Gastroesophageal sphincter (tissue), 4 donors: ENCODE measurements at regions not wholly inside any gene's neighbourhood (a gene's known extent, or its start where the extent isn't known, plus 50 kb on each side); places are given as distances from the start of the nearest gene placed in this dataset.

Experiments used
- ATAC-seq: fragments of 150-250 bp; one replicate; pipeline ENCODE4 v1.9.1; 2016; ENCODE audit warnings: mild to moderate bottlenecking, moderate library complexity
- H3K27ac ChIP-seq, 4 donors: fragments of 200-600 bp; sonication (generic) in 3 of 4; 1 replicate in 3 of 4; 2 replicates in 1 of 4; pipeline ENCODE4 v1.5.1; 2016 to 2019
- H3K27me3 ChIP-seq: fragments of 200-600 bp; sonication (generic); one replicate; pipeline ENCODE4 v1.5.1; 2019
- H3K36me3 ChIP-seq, 2 donors: fragments of 200-600 bp; sonication (generic); one replicate each; pipeline ENCODE4 v1.5.1; 2019; ENCODE audit warnings: control low read depth in 1 of 2
- H3K4me1 ChIP-seq, 3 donors: fragments of 200-600 bp; sonication (generic); 1 replicate in 2 of 3; 2 replicates in 1 of 3; pipeline ENCODE4 v1.5.1; 2016 to 2019; ENCODE audit warnings: control low read depth in 2 of 3
- H3K4me3 ChIP-seq, 2 donors: fragments of 200-600 bp; sonication (generic); one replicate each; pipeline ENCODE4 v1.5.1; 2019; ENCODE audit warnings: mild to moderate bottlenecking in 1 of 2, moderate library complexity in 1 of 2
- H3K9me3 ChIP-seq, 3 donors: fragments of 200-600 bp; sonication (generic); one replicate each; pipeline ENCODE4 v1.5.1; 2017 to 2019; ENCODE audit warnings: control low read depth in 2 of 3
- EP300 ChIP-seq: sonication (generic); formaldehyde crosslinking; IDR thresholded peaks from one replicate; pipeline ENCODE4 v1.6.1; 2017; ENCODE audit warnings: antibody characterized with exemption, mild to moderate bottlenecking
- POLR2A ChIP-seq, 2 donors: fragments of 450-650 bp; IDR thresholded peaks; one replicate each; pipeline ENCODE4 v1.6.1; 2017; ENCODE audit warnings: antibody characterized with exemption in 2 of 2, mild to moderate bottlenecking in 2 of 2, moderate library complexity in 1 of 2
- POLR2AphosphoS5 ChIP-seq: sonication (generic); formaldehyde crosslinking; IDR thresholded peaks from one replicate; pipeline ENCODE4 v1.6.1; 2017; ENCODE audit warnings: antibody characterized with exemption
- WGBS, 2 donors: methylation state at CpG; one replicate each; pipeline ENCODE4 v1.1.5; 2018; ENCODE audit warnings: low coverage in 1 of 2; 5-methylcytosine and 5-hydroxymethylcytosine counted together
- TF ChIP-seq, protein P1 (sequence below), 4 experiments: fragments of 200-600 bp in 2 of 4; fragments of 450-650 bp in 2 of 4; sonication (generic) in 1 of 4; IDR thresholded peaks; one replicate each; pipeline ENCODE4 v1.5.1; 2017 to 2019; ENCODE audit warnings: antibody characterized with exemption in 4 of 4, mild to moderate bottlenecking in 2 of 4, moderate library complexity in 2 of 4

DNA sequence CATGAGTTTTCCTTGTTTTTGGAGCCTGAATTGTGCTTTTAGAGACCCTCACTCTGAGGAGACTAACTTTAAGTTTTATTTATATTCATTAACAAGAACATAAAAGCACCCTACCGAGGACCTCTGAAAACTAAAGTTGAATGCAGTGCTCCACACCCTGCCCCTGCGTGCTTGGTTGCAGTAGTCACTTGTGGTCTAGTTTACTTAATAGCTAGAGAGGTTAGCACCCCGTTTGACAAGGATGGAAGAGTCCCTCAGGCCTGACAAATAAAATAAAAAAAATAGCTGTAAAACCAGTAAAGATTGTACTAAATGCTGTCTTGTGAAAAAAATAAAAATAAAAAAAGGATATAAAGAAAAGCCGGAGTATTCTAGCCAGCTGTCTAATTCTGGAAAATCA lies 395.2 kb downstream of the MTX2 start:
- 66 to 72% methylated on average over 3 to 4 of the region's 4 CpGs for WGBS, 2 donors
- peaks cover 21% of the 10 kb centered on the region for H3K27me3 ChIP-seq
- H3K4me3 ChIP-seq: no peak overlapping the region
- no peaks in the 10 kb centered on the region for H3K4me1 ChIP-seq
- no peaks in the 10 kb centered on the region for H3K36me3 ChIP-seq
- H3K9me3 ChIP-seq: no peaks in the 10 kb centered on the region
- TF ChIP-seq, protein P1, sequence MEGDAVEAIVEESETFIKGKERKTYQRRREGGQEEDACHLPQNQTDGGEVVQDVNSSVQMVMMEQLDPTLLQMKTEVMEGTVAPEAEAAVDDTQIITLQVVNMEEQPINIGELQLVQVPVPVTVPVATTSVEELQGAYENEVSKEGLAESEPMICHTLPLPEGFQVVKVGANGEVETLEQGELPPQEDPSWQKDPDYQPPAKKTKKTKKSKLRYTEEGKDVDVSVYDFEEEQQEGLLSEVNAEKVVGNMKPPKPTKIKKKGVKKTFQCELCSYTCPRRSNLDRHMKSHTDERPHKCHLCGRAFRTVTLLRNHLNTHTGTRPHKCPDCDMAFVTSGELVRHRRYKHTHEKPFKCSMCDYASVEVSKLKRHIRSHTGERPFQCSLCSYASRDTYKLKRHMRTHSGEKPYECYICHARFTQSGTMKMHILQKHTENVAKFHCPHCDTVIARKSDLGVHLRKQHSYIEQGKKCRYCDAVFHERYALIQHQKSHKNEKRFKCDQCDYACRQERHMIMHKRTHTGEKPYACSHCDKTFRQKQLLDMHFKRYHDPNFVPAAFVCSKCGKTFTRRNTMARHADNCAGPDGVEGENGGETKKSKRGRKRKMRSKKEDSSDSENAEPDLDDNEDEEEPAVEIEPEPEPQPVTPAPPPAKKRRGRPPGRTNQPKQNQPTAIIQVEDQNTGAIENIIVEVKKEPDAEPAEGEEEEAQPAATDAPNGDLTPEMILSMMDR (IDR thresholded peaks at IDR 0.05): no peak
- TF ChIP-seq EP300: no peak
- no peak for TF ChIP-seq POLR2A (IDR thresholded peaks at IDR 0.05)
- no peak for TF ChIP-seq POLR2AphosphoS5
- no peak for ATAC-seq
- no peak overlapping the region for H3K27ac ChIP-seq

DNA sequence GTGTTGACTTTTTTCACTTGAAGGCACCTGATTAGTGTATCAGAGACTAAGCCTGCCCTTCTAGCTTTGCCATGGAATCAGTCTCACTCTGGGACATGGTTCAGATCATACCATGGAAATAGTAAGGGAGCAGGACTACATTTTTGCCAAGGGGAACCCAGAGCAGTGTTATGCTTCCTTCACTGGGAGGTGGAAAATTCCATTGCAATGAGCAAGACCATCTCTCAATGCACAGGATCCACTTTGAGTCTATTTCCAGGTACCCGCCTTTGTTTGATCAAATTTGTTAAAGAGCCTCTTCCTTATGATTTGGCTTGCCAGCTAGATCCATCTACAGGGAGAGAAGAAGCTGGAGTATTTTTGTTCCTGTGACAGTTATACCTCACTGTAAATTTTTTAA lies 395.8 kb downstream of the MTX2 start:
- Histone ChIP-seq H3K36me3 (no peaks in the 10 kb centered on the region), H3K27me3 (peaks cover 15% of the 10 kb centered on the region), H3K9me3 (no peaks in the 10 kb centered on the region), H3K27ac (no peak overlapping the region), H3K4me3 (no peak overlapping the region), H3K4me1 (no peaks in the 10 kb centered on the region)
- WGBS, 2 donors: 89 to 100% methylated on average over 1 of the region's 1 CpG
- ATAC-seq: no peak
- TF ChIP-seq POLR2AphosphoS5 (no peak), EP300 (no peak), POLR2A (IDR thresholded peaks at IDR 0.05) (no peak)
- TF ChIP-seq, protein P1 (IDR thresholded peaks at IDR 0.05): no peak

DNA sequence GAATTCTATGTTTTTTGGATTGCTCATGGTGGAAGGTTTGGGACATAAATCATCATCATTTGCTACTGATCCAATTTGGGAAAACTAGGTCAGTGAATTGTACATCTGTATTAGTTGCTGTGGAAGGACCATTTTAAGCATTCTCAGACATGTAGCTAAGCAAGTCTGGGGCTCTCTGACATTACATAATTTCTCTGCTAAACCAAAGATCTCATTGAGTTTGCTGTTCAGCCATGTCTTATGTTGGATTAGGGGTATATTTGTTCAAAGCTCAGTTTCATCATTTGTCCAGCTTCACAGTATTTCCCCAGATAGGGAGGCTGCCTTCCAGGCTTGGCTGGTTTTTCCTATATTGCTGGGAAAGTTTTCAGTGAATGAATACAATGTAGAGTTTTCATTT lies 399.7 kb downstream of the MTX2 start:
- H3K9me3 ChIP-seq: no peaks in the 10 kb centered on the region
- peak overlapping the region in 2 of 4 donors; percentile 6 for H3K27ac ChIP-seq
- TF ChIP-seq POLR2AphosphoS5: no peak
- TF ChIP-seq POLR2A (IDR thresholded peaks at IDR 0.05): no peak
- H3K4me1 ChIP-seq: no peaks in the 10 kb centered on the region
- no peaks in the 10 kb centered on the region for H3K36me3 ChIP-seq
- peaks cover 6% of the 10 kb centered on the region for H3K27me3 ChIP-seq
- H3K4me3 ChIP-seq: no peak overlapping the region
- ATAC-seq: no peak

DNA sequence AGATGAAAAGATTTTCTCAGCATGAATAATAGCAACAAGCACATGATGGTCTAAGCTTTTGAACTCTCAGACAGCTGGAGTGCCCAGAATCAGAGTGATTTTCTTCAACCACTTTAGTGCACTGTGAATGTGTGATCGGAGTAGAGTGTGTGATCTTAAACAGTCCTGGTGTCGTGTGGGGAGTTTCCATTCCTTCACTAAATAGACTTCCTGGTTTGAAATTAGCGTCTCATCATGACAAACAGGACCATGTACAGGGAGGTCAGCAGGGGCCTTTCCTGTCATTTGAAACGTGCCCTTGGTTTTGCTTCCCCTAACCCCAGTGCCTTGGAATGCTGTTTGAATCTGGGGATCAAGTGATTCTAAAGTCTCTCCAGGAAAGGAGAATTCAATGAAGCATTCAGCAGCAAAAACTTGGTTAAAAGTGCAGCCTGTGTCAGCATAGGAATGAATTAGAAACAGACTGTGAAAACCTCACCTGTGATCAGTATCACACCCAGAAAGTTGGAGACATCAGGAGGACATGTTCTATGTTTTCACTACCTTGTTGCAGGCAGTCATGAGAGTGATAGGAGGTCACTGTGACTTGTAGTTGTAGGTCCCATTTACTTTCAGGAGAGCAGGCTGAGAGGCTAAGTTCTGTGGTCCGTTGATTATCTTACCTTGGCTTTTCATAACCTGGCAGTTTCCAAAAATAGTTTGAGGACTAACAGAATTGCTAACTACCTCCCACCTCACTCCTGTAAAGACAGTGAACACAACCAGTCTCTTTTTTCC lies 400.3 kb downstream of the MTX2 start:
- H3K27me3 ChIP-seq: peaks cover 5% of the 10 kb centered on the region
- ATAC-seq: no peak
- peak overlapping the region in 2 of 4 donors; percentile 6 to 44 for H3K27ac ChIP-seq
- H3K36me3 ChIP-seq: no peaks in the 10 kb centered on the region
- TF ChIP-seq POLR2AphosphoS5: no peak
- TF ChIP-seq, protein P1 (IDR thresholded peaks at IDR 0.05): no peak
- H3K9me3 ChIP-seq: no peaks in the 10 kb centered on the region
- no peak overlapping the region for H3K4me3 ChIP-seq
- H3K4me1 ChIP-seq: no peaks in the 10 kb centered on the region
- 21 to 36% methylated on average over 4 to 5 of the region's 5 CpGs for WGBS, 2 donors

DNA sequence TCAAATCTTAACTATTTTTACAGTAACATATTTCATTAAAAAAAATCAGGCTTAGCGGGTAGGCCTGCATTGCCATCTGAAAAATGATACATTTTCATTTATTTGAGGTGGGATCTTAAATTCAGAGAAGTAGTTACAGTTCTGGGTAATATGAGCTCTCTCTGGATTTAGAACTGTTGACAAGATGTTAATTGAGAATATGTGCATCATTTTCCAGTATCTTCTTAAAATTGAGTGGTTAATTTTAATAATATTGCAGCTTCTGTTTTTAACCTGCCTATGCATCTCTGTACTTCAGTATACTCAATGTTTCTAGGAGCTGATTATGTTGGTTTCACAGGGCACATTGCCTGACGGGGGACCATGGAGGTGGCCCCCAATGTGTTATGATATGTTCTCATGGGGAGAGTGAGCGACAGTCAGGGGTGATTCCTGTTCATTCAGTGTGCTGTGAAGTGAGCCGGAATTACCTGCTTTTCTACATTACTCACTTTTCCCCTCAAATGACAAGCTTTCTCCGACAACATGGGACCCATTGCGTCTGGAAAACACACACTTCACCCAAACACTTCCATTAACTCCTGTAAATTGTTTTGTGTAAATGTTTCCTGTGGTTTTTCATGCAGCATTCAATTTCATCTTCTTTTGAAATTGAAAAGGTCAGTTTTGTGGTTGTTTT lies 406.2 kb downstream of the MTX2 start:
- no peak for ATAC-seq
- Histone ChIP-seq H3K9me3 (no peaks in the 10 kb centered on the region), H3K4me3 (no peak overlapping the region), H3K36me3 (no peaks in the 10 kb centered on the region), H3K27me3 (no peaks in the 10 kb centered on the region), H3K4me1 (no peaks in the 10 kb centered on the region), H3K27ac (no peak overlapping the region)
- TF ChIP-seq, protein P1 (IDR thresholded peaks at IDR 0.05): no peak
- no peak for TF ChIP-seq EP300
- TF ChIP-seq POLR2AphosphoS5: no peak
- no peak for TF ChIP-seq POLR2A (IDR thresholded peaks at IDR 0.05)
- WGBS, 2 donors: 87 to 92% methylated on average over 5 to 6 of the region's 6 CpGs
